HEK293 (cell line): ENCODE measurements at regions not wholly inside any gene's neighbourhood (a gene's known extent, or its start where the extent isn't known, plus 50 kb on each side); places are given as distances from the start of the nearest gene placed in this dataset.

Experiments used
- KLF16 ChIP-seq: fragments of 450-650 bp; formaldehyde crosslinking; IDR thresholded peaks from 2 replicates; pipeline ENCODE4 v1.5.1; 2017; ENCODE audit warnings: missing biosample characterization, missing genetic modification characterization
- SALL2 ChIP-seq: fragments of 450-650 bp; formaldehyde crosslinking; IDR thresholded peaks from 2 replicates; pipeline ENCODE4 v1.5.0; 2017; ENCODE audit warnings: missing biosample characterization, mild to moderate bottlenecking, missing genetic modification characterization, borderline replicate concordance
- TRIM28 ChIP-seq: IDR thresholded peaks from 2 replicates; pipeline ENCODE4 v1.6.1; 2011; ENCODE audit warnings: low read length, control low read depth, borderline replicate concordance
- ZEB2 ChIP-seq: fragments of 450-650 bp; formaldehyde crosslinking; IDR thresholded peaks from 2 replicates; pipeline ENCODE4 v1.5.1; 2016; ENCODE audit warnings: missing biosample characterization, missing genetic modification characterization
- ZNF223 ChIP-seq: fragments of 450-650 bp; formaldehyde crosslinking; IDR thresholded peaks from 2 replicates; pipeline ENCODE4 v1.5.1; 2016; ENCODE audit warnings: missing biosample characterization, missing genetic modification characterization
- ZNF24 ChIP-seq: fragments of 450-650 bp; formaldehyde crosslinking; IDR thresholded peaks from 2 replicates; pipeline ENCODE4 v1.5.1; 2016; ENCODE audit warnings: missing biosample characterization, missing genetic modification characterization
- ZNF280D ChIP-seq: fragments of 450-650 bp; formaldehyde crosslinking; IDR thresholded peaks from 2 replicates; pipeline ENCODE4 v1.5.1; 2016; ENCODE audit warnings: missing biosample characterization, missing genetic modification characterization
- ZNF423 ChIP-seq: fragments of 450-650 bp; formaldehyde crosslinking; IDR thresholded peaks from 2 replicates; pipeline ENCODE4 v1.5.1; 2016; ENCODE audit warnings: missing biosample characterization, missing genetic modification characterization
- ZNF596 ChIP-seq: fragments of 450-650 bp; IDR thresholded peaks from 2 replicates; pipeline ENCODE4 v1.5.0; 2018; ENCODE audit warnings: missing biosample characterization, mild to moderate bottlenecking, missing genetic modification characterization, moderate library complexity
- ZNF626 ChIP-seq: fragments of 450-650 bp; sonication (Bioruptor Pico); formaldehyde crosslinking; IDR thresholded peaks from 2 replicates; pipeline ENCODE4 v1.5.1; 2018; ENCODE audit warnings: missing biosample characterization, missing genetic modification characterization, inconsistent platforms
- TF ChIP-seq, protein P1 (sequence below): fragments of 450-650 bp; formaldehyde crosslinking; IDR thresholded peaks from 2 replicates; pipeline ENCODE4 v1.5.1; 2016; ENCODE audit warnings: missing biosample characterization, missing genetic modification characterization
- TF ChIP-seq, protein P2 (sequence below): fragments of 450-650 bp; formaldehyde crosslinking; IDR thresholded peaks from 2 replicates; pipeline ENCODE4 v1.5.1; 2016; ENCODE audit warnings: missing biosample characterization, missing genetic modification characterization

- TF ChIP-seq ZNF280D (no peak), ZNF24 (no peak), ZNF626 (tag by site-specific recombination) (no peak), ZNF223 (tag by site-specific recombination) (no peak), SALL2 (tag by site-specific recombination) (no peak), KLF16 (tag by site-specific recombination) (no peak), ZEB2 (tag by site-specific recombination) (no peak), ZNF596 (tag by site-specific recombination) (no peak), TRIM28 (no peak), ZNF423 (tag by site-specific recombination) (no peak)
- TF ChIP-seq, protein P1, sequence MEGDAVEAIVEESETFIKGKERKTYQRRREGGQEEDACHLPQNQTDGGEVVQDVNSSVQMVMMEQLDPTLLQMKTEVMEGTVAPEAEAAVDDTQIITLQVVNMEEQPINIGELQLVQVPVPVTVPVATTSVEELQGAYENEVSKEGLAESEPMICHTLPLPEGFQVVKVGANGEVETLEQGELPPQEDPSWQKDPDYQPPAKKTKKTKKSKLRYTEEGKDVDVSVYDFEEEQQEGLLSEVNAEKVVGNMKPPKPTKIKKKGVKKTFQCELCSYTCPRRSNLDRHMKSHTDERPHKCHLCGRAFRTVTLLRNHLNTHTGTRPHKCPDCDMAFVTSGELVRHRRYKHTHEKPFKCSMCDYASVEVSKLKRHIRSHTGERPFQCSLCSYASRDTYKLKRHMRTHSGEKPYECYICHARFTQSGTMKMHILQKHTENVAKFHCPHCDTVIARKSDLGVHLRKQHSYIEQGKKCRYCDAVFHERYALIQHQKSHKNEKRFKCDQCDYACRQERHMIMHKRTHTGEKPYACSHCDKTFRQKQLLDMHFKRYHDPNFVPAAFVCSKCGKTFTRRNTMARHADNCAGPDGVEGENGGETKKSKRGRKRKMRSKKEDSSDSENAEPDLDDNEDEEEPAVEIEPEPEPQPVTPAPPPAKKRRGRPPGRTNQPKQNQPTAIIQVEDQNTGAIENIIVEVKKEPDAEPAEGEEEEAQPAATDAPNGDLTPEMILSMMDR = no peak
- TF ChIP-seq, protein P2, sequence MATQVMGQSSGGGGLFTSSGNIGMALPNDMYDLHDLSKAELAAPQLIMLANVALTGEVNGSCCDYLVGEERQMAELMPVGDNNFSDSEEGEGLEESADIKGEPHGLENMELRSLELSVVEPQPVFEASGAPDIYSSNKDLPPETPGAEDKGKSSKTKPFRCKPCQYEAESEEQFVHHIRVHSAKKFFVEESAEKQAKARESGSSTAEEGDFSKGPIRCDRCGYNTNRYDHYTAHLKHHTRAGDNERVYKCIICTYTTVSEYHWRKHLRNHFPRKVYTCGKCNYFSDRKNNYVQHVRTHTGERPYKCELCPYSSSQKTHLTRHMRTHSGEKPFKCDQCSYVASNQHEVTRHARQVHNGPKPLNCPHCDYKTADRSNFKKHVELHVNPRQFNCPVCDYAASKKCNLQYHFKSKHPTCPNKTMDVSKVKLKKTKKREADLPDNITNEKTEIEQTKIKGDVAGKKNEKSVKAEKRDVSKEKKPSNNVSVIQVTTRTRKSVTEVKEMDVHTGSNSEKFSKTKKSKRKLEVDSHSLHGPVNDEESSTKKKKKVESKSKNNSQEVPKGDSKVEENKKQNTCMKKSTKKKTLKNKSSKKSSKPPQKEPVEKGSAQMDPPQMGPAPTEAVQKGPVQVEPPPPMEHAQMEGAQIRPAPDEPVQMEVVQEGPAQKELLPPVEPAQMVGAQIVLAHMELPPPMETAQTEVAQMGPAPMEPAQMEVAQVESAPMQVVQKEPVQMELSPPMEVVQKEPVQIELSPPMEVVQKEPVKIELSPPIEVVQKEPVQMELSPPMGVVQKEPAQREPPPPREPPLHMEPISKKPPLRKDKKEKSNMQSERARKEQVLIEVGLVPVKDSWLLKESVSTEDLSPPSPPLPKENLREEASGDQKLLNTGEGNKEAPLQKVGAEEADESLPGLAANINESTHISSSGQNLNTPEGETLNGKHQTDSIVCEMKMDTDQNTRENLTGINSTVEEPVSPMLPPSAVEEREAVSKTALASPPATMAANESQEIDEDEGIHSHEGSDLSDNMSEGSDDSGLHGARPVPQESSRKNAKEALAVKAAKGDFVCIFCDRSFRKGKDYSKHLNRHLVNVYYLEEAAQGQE = no peak
Measured at GRCh38 chr10:21347043-21347784, 178.3 kb downstream of the SKIDA1 start.
